Parathyroid adenoma (tissue), 2 donors: ENCODE measurements at regions not wholly inside any gene's neighbourhood (a gene's known extent, or its start where the extent isn't known, plus 50 kb on each side); places are given as distances from the start of the nearest gene placed in this dataset.

ENCODE experiments used
- H2AFZ ChIP-seq: fragments of 300-600 bp; sonication (generic); one replicate; pipeline ENCODE4 v1.7.0; 2017; ENCODE audit warnings: antibody characterized with exemption, mild to moderate bottlenecking
- H3K27ac ChIP-seq: fragments of 300-600 bp; sonication (generic); one replicate; pipeline ENCODE4 v1.7.0; 2017
- H3K27me3 ChIP-seq: fragments of 300-600 bp; sonication (generic); one replicate; pipeline ENCODE4 v1.7.0; 2017; ENCODE audit warnings: low read length; ENCODE audit not compliant: control insufficient read depth, insufficient read depth
- H3K36me3 ChIP-seq: fragments of 300-600 bp; sonication (generic); one replicate; pipeline ENCODE4 v1.7.0; 2017; ENCODE audit warnings: low read length; ENCODE audit not compliant: control insufficient read depth, insufficient read depth
- H3K4me1 ChIP-seq: fragments of 300-600 bp; sonication (generic); one replicate; pipeline ENCODE4 v1.7.0; 2017; ENCODE audit warnings: control low read depth
- H3K4me2 ChIP-seq: fragments of 300-600 bp; sonication (generic); one replicate; pipeline ENCODE4 v1.7.0; 2017; ENCODE audit warnings: low read length
- H3K4me3 ChIP-seq: fragments of 300-600 bp; sonication (generic); one replicate; pipeline ENCODE4 v1.7.0; 2017; ENCODE audit warnings: low read depth, low read length
- H3K79me2 ChIP-seq: fragments of 300-600 bp; sonication (generic); one replicate; pipeline ENCODE4 v1.7.0; 2017; ENCODE audit warnings: control low read depth
- H3K9ac ChIP-seq: fragments of 300-600 bp; sonication (generic); one replicate; pipeline ENCODE4 v1.7.0; 2017; ENCODE audit warnings: mild to moderate bottlenecking
- H3K9me3 ChIP-seq: fragments of 300-600 bp; sonication (generic); one replicate; pipeline ENCODE4 v1.7.0; 2017; ENCODE audit warnings: low read length; ENCODE audit not compliant: control insufficient read depth
- CTCF ChIP-seq: fragments of 300-600 bp; sonication (generic); IDR thresholded peaks from one replicate; pipeline ENCODE4 v1.7.0; 2017; ENCODE audit warnings: antibody characterized with exemption, mild to moderate bottlenecking
- donor health status: primary hyperparathyroidism.

DNA sequence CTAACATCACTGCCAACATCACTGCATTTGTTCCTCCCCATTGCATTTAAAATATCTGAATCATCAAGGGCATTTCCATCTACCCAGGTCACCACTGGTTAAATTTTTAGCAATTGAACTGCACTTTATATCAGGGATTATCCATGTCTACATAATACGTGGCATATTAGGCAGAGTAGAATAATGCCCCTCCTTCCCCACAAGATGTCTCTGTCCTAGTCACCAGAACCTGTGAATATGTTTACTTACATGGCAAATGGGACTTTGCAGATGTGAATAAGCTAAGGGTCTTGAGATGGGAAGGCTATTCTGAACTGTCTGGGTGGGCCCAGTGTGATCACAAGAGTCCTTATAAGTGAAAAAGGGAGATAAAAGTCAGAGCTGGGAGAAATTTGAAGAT, 181.7 kb upstream of the ARID2 start:
- no peak for TF ChIP-seq CTCF
- no peak overlapping the region for H3K27ac ChIP-seq
- no peaks in the 10 kb centered on the region for H3K9me3 ChIP-seq
- H3K4me3 ChIP-seq, result no peak overlapping the region
- H3K9ac ChIP-seq, result no peak overlapping the region
- no peak overlapping the region for H2AFZ ChIP-seq
- H3K79me2 ChIP-seq, result no peaks in the 10 kb centered on the region
- no peak overlapping the region for H3K4me2 ChIP-seq
- H3K27me3 ChIP-seq, result no peaks in the 10 kb centered on the region
- H3K36me3 ChIP-seq, result no peaks in the 10 kb centered on the region
- no peaks in the 10 kb centered on the region for H3K4me1 ChIP-seq

DNA sequence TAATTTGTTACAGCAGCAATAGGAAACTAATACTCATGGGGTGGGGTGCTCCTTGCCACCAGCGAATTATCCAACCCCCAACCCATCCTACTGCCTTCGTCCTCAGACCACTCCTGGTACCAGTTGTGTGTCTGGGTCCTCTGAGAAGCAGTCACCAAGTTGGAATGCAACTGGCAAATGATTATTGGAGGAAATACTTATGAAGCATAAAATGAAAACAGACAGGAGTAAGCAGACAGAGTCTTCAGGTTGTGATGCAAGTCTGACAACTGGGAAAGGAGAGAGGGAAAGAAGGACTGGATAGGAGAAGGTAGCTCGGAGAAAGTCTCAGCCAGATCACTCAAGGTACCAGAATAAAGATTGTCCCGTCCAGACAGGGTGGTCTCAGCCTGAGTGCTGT, 181.1 kb upstream of the ARID2 start:
- Histone ChIP-seq H3K4me3 (no peak overlapping the region), H3K4me1 (no peaks in the 10 kb centered on the region), H2AFZ (no peak overlapping the region), H3K79me2 (no peaks in the 10 kb centered on the region), H3K27me3 (no peaks in the 10 kb centered on the region), H3K9ac (no peak overlapping the region), H3K9me3 (no peaks in the 10 kb centered on the region), H3K4me2 (no peak overlapping the region), H3K27ac (no peak overlapping the region), H3K36me3 (no peaks in the 10 kb centered on the region)
- TF ChIP-seq CTCF, result no peak

- no peaks in the 10 kb centered on the region for H3K79me2 ChIP-seq
- no peaks in the 10 kb centered on the region for H3K4me1 ChIP-seq
- no peak for TF ChIP-seq CTCF
- no peak overlapping the region for H3K4me2 ChIP-seq
- H3K27me3 ChIP-seq, result no peaks in the 10 kb centered on the region
- H3K36me3 ChIP-seq, result no peaks in the 10 kb centered on the region
- no peaks in the 10 kb centered on the region for H3K9me3 ChIP-seq
- no peak overlapping the region for H2AFZ ChIP-seq
- no peak overlapping the region for H3K9ac ChIP-seq
- H3K4me3 ChIP-seq, result no peak overlapping the region
- no peak overlapping the region for H3K27ac ChIP-seq
Measured at GRCh38 chr12:45549337-45549902, 180.1 kb upstream of the ARID2 start.

GRCh38 chr12:45553204-45553603, 176.3 kb upstream of the ARID2 start:
- Histone ChIP-seq H3K4me3 (no peak overlapping the region), H3K4me2 (no peak overlapping the region), H3K27me3 (no peaks in the 10 kb centered on the region), H3K27ac (no peak overlapping the region), H3K36me3 (no peaks in the 10 kb centered on the region), H3K4me1 (no peaks in the 10 kb centered on the region), H2AFZ (no peak overlapping the region), H3K79me2 (no peaks in the 10 kb centered on the region), H3K9me3 (no peaks in the 10 kb centered on the region), H3K9ac (no peak overlapping the region)
- no peak for TF ChIP-seq CTCF

GRCh38 chr12:45557016-45557415, 172.5 kb upstream of the ARID2 start:
- Histone ChIP-seq H3K36me3 (no peaks in the 10 kb centered on the region), H3K9me3 (no peaks in the 10 kb centered on the region), H2AFZ (no peak overlapping the region), H3K27ac (no peak overlapping the region), H3K79me2 (no peaks in the 10 kb centered on the region), H3K4me3 (no peak overlapping the region), H3K27me3 (no peaks in the 10 kb centered on the region), H3K4me2 (no peak overlapping the region), H3K4me1 (no peaks in the 10 kb centered on the region), H3K9ac (no peak overlapping the region)
- no peak for TF ChIP-seq CTCF
